ENCODE measurements at regions not wholly inside any gene's neighbourhood (a gene's known extent, or its start where the extent isn't known, plus 50 kb on each side); places are given as distances from the start of the nearest gene placed in this dataset.

DNA sequence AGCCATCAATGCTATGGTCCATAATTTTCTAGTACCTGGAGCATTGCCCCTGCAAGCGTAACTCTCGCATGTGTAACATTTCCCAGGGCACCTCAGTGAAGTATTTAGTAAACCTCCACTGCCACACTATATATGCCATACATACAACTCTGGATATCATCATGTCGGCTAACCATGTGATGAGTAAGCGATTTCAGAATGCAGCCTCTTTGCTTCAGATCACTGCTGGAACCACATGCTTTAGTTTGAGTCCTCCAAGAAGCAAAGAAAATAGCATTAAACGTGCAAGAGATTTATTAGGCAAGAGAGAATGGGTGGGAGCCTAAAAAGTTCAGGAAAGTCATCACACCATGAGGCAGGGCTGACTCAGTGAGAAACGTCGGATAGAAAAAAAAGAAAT lies 635.6 kb upstream of the SLITRK5 start:
- no peak for TF ChIP-seq EZH2 (IDR thresholded peaks at IDR 0.05)
- TF ChIP-seq, protein P1, sequence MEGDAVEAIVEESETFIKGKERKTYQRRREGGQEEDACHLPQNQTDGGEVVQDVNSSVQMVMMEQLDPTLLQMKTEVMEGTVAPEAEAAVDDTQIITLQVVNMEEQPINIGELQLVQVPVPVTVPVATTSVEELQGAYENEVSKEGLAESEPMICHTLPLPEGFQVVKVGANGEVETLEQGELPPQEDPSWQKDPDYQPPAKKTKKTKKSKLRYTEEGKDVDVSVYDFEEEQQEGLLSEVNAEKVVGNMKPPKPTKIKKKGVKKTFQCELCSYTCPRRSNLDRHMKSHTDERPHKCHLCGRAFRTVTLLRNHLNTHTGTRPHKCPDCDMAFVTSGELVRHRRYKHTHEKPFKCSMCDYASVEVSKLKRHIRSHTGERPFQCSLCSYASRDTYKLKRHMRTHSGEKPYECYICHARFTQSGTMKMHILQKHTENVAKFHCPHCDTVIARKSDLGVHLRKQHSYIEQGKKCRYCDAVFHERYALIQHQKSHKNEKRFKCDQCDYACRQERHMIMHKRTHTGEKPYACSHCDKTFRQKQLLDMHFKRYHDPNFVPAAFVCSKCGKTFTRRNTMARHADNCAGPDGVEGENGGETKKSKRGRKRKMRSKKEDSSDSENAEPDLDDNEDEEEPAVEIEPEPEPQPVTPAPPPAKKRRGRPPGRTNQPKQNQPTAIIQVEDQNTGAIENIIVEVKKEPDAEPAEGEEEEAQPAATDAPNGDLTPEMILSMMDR (IDR thresholded peaks at IDR 0.05) = no peak

All from neural progenitor cell (in vitro differentiated cells).